ENCODE measurements at regions not wholly inside any gene's neighbourhood (a gene's known extent, or its start where the extent isn't known, plus 50 kb on each side); places are given as distances from the start of the nearest gene placed in this dataset.

GRCh38 chr2:82333697-82334096, 2029.1 kb upstream of the LRRTM1 start:
- H2AFZ ChIP-seq (ENCODE audit: control insufficient read depth, low read depth, low read length) = no peak overlapping the region
- ChIA-PET RAD21 (ENCODE audit: unreplicated experiment) (no interaction called here), POLR2A (no interaction called here), CTCF (interaction anchor here (1.1 to 2.2 kb wide), 2 partner anchors 11 kb away, joined by 4 to 10 read pairs; no protein-coding TSS in a partner anchor), SMC1A (ENCODE audit: uncharacterized antibody, unreplicated experiment) (interaction anchor here (0.6 to 1.0 kb wide), 2 partner anchors 9 to 84 kb away, joined by 3 read pairs; no protein-coding TSS in a partner anchor)
- ATAC-seq (no peak; the same call in 2 of the 3 replicates), FAIRE-seq (no peak), DNase-seq (ENCODE audit: low read depth, low spot score) (no peak)
- no peak overlapping the region for H3K27ac ChIP-seq (ENCODE audit: control insufficient read depth, insufficient read depth)
- H4K20me1 ChIP-seq (ENCODE audit: control insufficient read depth, insufficient read depth) = no peaks in the 10 kb centered on the region
- H3K9me3 ChIP-seq (replicated peaks; ENCODE audit: control insufficient read depth, insufficient read depth, low read length) = no peaks in the 10 kb centered on the region
- no peaks in the 10 kb centered on the region for H3K79me2 ChIP-seq (ENCODE audit: control insufficient read depth, insufficient read depth, low read length)
- TF ChIP-seq SMC3 (IDR thresholded peaks at IDR 0.05; ENCODE audit: borderline replicate concordance, low read length) = no peak
- no peak for TF ChIP-seq WRNIP1 (IDR thresholded peaks at IDR 0.05; ENCODE audit: borderline replicate concordance, low read depth, low read length)
- no peak for TF ChIP-seq EP300 (IDR thresholded peaks at IDR 0.05; ENCODE audit: borderline replicate concordance in 1 of 2, control insufficient read depth in 1 of 2, low read depth in 2 of 2, low read length in 2 of 2)
- no peak for TF ChIP-seq SKIL (IDR thresholded peaks at IDR 0.05; ENCODE audit: low read depth, poor library complexity, severe bottlenecking)
- no TSS peak for BruUV-seq (replicated peaks)
- intact Hi-C loops (cut with micrococcal nuclease; ENCODE audit: unreplicated experiment) = no loop called here
- H3K4me3 ChIP-seq = no peak overlapping the region
- H3K4me2 ChIP-seq (ENCODE audit: control insufficient read depth, insufficient read depth) = no peak overlapping the region
- in situ Hi-C loops (cut with MboI) = no loop called here
- H3K36me3 ChIP-seq (ENCODE audit: control insufficient read depth in 2 of 2, insufficient read depth in 2 of 2, low read length in 1 of 2) = no peaks in the 10 kb centered on the region
- H3K4me1 ChIP-seq (ENCODE audit: control insufficient read depth, insufficient read depth, low read length) = no peaks in the 10 kb centered on the region
- H3K27me3 ChIP-seq (replicated peaks in 1 of 2; ENCODE audit: control insufficient read depth in 2 of 2, insufficient read depth in 2 of 2, low read length in 1 of 2) = no peaks in the 10 kb centered on the region
- 32% methylated on average over 8 of the region's 9 CpGs for WGBS (ENCODE audit: insufficient coverage, insufficient replicate concordance, low lambda C conversion rate, missing lambda C conversion rate)
- no peak overlapping the region for H3K9ac ChIP-seq (ENCODE audit: control insufficient read depth, insufficient read depth, low read length)
